ENCODE measurements at regions not wholly inside any gene's neighbourhood (a gene's known extent, or its start where the extent isn't known, plus 50 kb on each side); places are given as distances from the start of the nearest gene placed in this dataset.

DNA sequence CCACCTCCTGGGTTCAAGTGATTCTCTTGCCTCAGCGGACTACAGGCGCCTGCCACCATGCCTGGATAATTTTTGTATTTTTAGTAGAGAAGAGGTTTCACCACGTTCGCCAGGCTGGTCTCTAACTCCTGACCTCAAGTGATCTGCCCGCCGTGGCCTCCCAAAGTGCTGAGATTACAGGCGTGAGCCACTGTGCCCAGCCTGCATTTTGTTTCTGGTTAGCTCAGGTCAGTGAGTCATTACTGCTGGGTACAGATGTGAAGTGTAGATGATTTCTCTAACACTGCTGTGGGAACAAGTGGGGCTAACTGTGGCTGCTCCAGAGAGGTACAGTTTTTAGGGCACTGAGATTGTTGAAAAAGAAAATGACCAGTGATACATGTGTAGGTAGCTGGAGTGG, 188.6 kb downstream of the PRL start:
- TF ChIP-seq EZH2 (IDR thresholded peaks at IDR 0.05; ENCODE audit: insufficient read depth, poor library complexity, severe bottlenecking) (no peak), EZH2phosphoT487 (IDR thresholded peaks at IDR 0.05; ENCODE audit: insufficient read depth, low read depth) (no peak)
